ENCODE measurements at regions not wholly inside any gene's neighbourhood (a gene's known extent, or its start where the extent isn't known, plus 50 kb on each side); places are given as distances from the start of the nearest gene placed in this dataset.

DNA sequence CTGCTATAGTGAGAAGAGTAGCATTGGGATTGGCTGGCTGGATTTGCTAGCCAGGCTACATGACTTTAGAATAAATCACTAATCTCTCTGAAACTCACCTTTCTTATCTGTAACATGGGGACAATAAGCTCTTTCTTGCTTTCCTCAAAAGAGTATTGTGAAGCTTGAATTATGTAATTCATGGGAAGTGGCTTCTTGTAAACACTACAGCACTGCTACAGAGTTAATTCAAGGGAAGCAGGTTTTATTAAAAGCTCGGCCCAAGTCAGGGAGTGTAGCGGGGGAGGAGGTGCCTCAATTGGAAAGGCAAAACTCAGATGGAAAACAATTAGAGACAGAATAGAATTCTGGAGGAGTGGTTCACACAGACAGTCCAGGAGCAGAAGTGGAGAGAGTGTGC, 100.9 kb upstream of the CELF4 start:
- no peaks in the 10 kb centered on the region for H3F3A ChIP-seq (ENCODE audit: insufficient read depth)
- no peaks in the 10 kb centered on the region for H3K79me2 ChIP-seq (ENCODE audit: insufficient read depth, low read length)
- no peak overlapping the region for H2AFZ ChIP-seq (ENCODE audit: low read depth, low read length, severe bottlenecking)
- no peak overlapping the region for H3K4me2 ChIP-seq (ENCODE audit: low read depth, low read length, poor library complexity, severe bottlenecking)
- H3K4me3 ChIP-seq (ENCODE audit: insufficient read depth, low read length, poor library complexity, severe bottlenecking), result no peak overlapping the region
- no peaks in the 10 kb centered on the region for H4K20me1 ChIP-seq (ENCODE audit: low read depth, low read length)
- no peaks in the 10 kb centered on the region for H3K9me2 ChIP-seq (replicated peaks; ENCODE audit: insufficient read depth, low read length)
- H3K9ac ChIP-seq (ENCODE audit: low read length), result no peak overlapping the region
- no peaks in the 10 kb centered on the region for H3K9me3 ChIP-seq (ENCODE audit: insufficient read depth, low read length)
- TF ChIP-seq, protein P1, sequence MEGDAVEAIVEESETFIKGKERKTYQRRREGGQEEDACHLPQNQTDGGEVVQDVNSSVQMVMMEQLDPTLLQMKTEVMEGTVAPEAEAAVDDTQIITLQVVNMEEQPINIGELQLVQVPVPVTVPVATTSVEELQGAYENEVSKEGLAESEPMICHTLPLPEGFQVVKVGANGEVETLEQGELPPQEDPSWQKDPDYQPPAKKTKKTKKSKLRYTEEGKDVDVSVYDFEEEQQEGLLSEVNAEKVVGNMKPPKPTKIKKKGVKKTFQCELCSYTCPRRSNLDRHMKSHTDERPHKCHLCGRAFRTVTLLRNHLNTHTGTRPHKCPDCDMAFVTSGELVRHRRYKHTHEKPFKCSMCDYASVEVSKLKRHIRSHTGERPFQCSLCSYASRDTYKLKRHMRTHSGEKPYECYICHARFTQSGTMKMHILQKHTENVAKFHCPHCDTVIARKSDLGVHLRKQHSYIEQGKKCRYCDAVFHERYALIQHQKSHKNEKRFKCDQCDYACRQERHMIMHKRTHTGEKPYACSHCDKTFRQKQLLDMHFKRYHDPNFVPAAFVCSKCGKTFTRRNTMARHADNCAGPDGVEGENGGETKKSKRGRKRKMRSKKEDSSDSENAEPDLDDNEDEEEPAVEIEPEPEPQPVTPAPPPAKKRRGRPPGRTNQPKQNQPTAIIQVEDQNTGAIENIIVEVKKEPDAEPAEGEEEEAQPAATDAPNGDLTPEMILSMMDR (IDR thresholded peaks at IDR 0.05; ENCODE audit: insufficient read depth, low read length, poor library complexity, severe bottlenecking), result no peak
- no peak for TF ChIP-seq EZH2phosphoT487 (conservative IDR thresholded peaks at IDR 0.05; ENCODE audit: low read length)
- H3K36me3 ChIP-seq (ENCODE audit: low read length), result no peaks in the 10 kb centered on the region
- no peak overlapping the region for H3K27ac ChIP-seq (ENCODE audit: low read depth, low read length)
- H3K27me3 ChIP-seq (ENCODE audit: low read length), result no peaks in the 10 kb centered on the region

DNA sequence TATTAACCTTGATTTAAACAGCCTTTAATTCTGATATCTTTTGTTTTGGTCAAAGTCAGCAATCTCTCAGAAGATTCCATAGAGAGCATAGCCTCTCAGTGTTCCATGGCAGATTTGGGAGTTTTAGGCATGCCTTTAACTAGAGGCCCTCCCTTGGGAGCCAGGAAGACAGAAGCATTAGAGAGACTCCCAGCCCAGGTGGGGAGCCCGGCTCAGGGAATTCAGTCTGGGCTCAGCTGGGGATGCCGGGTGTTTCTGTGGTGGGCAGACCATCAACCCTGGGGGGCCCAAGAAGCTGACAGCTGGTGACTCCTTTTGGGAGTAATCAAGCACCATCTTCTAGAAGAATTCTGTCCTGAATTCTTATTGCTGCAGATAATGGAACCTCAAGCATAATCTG, 99.7 kb upstream of the CELF4 start:
- Histone ChIP-seq H3K79me2 (ENCODE audit: insufficient read depth, low read length) (no peaks in the 10 kb centered on the region), H3K27me3 (ENCODE audit: low read length) (no peaks in the 10 kb centered on the region), H3F3A (ENCODE audit: insufficient read depth) (no peaks in the 10 kb centered on the region), H3K4me3 (ENCODE audit: insufficient read depth, low read length, poor library complexity, severe bottlenecking) (no peak overlapping the region), H3K27ac (ENCODE audit: low read depth, low read length) (no peak overlapping the region), H3K9me2 (replicated peaks; ENCODE audit: insufficient read depth, low read length) (no peaks in the 10 kb centered on the region), H2AFZ (ENCODE audit: low read depth, low read length, severe bottlenecking) (no peak overlapping the region), H3K36me3 (ENCODE audit: low read length) (no peaks in the 10 kb centered on the region), H3K4me2 (ENCODE audit: low read depth, low read length, poor library complexity, severe bottlenecking) (no peak overlapping the region), H3K9ac (ENCODE audit: low read length) (no peak overlapping the region), H3K9me3 (ENCODE audit: insufficient read depth, low read length) (no peaks in the 10 kb centered on the region), H4K20me1 (ENCODE audit: low read depth, low read length) (no peaks in the 10 kb centered on the region)
- no peak for TF ChIP-seq EZH2phosphoT487 (conservative IDR thresholded peaks at IDR 0.05; ENCODE audit: low read length)
- TF ChIP-seq, protein P1 (IDR thresholded peaks at IDR 0.05; ENCODE audit: insufficient read depth, low read length, poor library complexity, severe bottlenecking), result no peak

DNA sequence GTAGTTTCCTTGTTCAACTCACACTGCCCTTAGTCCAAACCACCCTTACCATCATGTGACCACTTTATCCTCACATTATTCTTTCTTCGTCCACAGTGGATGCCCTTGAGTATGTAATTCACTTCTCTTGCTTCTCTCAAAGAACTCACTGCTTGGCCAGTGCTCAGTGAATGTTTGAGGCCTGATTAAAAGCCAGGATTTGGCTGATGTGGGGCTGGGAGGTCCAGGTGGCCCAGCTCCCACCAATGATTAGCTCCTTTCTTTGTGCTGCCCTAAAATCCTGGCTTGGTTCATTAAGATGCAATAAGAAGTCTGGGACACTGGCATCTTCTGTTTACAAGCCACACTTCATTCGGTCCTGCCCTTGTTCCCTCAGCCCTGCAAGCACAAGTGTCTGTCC, 97.8 kb upstream of the CELF4 start:
- TF ChIP-seq EZH2phosphoT487 (conservative IDR thresholded peaks at IDR 0.05; ENCODE audit: low read length), result no peak
- TF ChIP-seq, protein P1 (IDR thresholded peaks at IDR 0.05; ENCODE audit: insufficient read depth, low read length, poor library complexity, severe bottlenecking), result no peak
- Histone ChIP-seq H3K27me3 (ENCODE audit: low read length) (no peaks in the 10 kb centered on the region), H3F3A (ENCODE audit: insufficient read depth) (no peaks in the 10 kb centered on the region), H3K9ac (ENCODE audit: low read length) (no peak overlapping the region), H3K27ac (ENCODE audit: low read depth, low read length) (no peak overlapping the region), H3K4me3 (ENCODE audit: insufficient read depth, low read length, poor library complexity, severe bottlenecking) (no peak overlapping the region), H2AFZ (ENCODE audit: low read depth, low read length, severe bottlenecking) (no peak overlapping the region), H3K79me2 (ENCODE audit: insufficient read depth, low read length) (no peaks in the 10 kb centered on the region), H3K4me2 (ENCODE audit: low read depth, low read length, poor library complexity, severe bottlenecking) (no peak overlapping the region), H3K9me2 (replicated peaks; ENCODE audit: insufficient read depth, low read length) (no peaks in the 10 kb centered on the region), H3K36me3 (ENCODE audit: low read length) (no peaks in the 10 kb centered on the region), H3K9me3 (ENCODE audit: insufficient read depth, low read length) (no peaks in the 10 kb centered on the region), H4K20me1 (ENCODE audit: low read depth, low read length) (no peaks in the 10 kb centered on the region)

Measured in SU-DHL-6 (cell line).